HUDEP-2 (cell line): ENCODE measurements at regions not wholly inside any gene's neighbourhood (a gene's known extent, or its start where the extent isn't known, plus 50 kb on each side); places are given as distances from the start of the nearest gene placed in this dataset.

Experiments used
- DNase-seq, 76 experiments: peaks; one replicate each; lab custom pipeline; 2025; ENCODE audit not compliant: unreplicated experiment in 76 of 76; lab: John Stamatoyannopoulos, UW

- DNase-seq = no peak
Observed at GRCh38 chr6:71584712-71585436, 296.3 kb downstream of the OGFRL1 start.

GRCh38 chr6:71585472-71585871 lies 296.9 kb downstream of the OGFRL1 start:
- no peak for DNase-seq

- DNase-seq = no peak
Observed at GRCh38 chr6:71588490-71588889, 297.9 kb upstream of the RIMS1 start.

GRCh38 chr6:71589254-71589653 lies 297.1 kb upstream of the RIMS1 start:
- DNase-seq = no peak

GRCh38 chr6:71592643-71593042 lies 293.7 kb upstream of the RIMS1 start:
- no peak for DNase-seq

GRCh38 chr6:71599359-71599758 lies 287.0 kb upstream of the RIMS1 start:
- no peak for DNase-seq

- DNase-seq = no peak
Observed at GRCh38 chr6:71602385-71603007, 283.9 kb upstream of the RIMS1 start.

GRCh38 chr6:71603021-71603420 lies 283.3 kb upstream of the RIMS1 start:
- no peak for DNase-seq

GRCh38 chr6:71608646-71609045 lies 277.7 kb upstream of the RIMS1 start:
- DNase-seq = no peak

- no peak for DNase-seq
Observed at GRCh38 chr6:71619836-71620235, 266.5 kb upstream of the RIMS1 start.

- DNase-seq = peak in 1 of 76 experiments; percentile 22
Observed at GRCh38 chr6:71621918-71622519, 264.3 kb upstream of the RIMS1 start.

- DNase-seq = no peak
Observed at GRCh38 chr6:71642120-71642519, 244.2 kb upstream of the RIMS1 start.

GRCh38 chr6:71642793-71643192 lies 243.6 kb upstream of the RIMS1 start:
- no peak for DNase-seq

GRCh38 chr6:71645299-71645698 lies 241.1 kb upstream of the RIMS1 start:
- no peak for DNase-seq

GRCh38 chr6:71649915-71650314 lies 236.4 kb upstream of the RIMS1 start:
- no peak for DNase-seq

GRCh38 chr6:71651636-71652035 lies 234.7 kb upstream of the RIMS1 start:
- DNase-seq = no peak

GRCh38 chr6:71656121-71656520 lies 230.2 kb upstream of the RIMS1 start:
- no peak for DNase-seq

GRCh38 chr6:71665931-71666330 lies 220.4 kb upstream of the RIMS1 start:
- no peak for DNase-seq

GRCh38 chr6:71672876-71673275 lies 213.5 kb upstream of the RIMS1 start:
- DNase-seq = no peak

- no peak for DNase-seq
Observed at GRCh38 chr6:71675386-71675785, 211.0 kb upstream of the RIMS1 start.

- no peak for DNase-seq
Observed at GRCh38 chr6:71676298-71676697, 210.1 kb upstream of the RIMS1 start.

GRCh38 chr6:71678091-71678490 lies 208.3 kb upstream of the RIMS1 start:
- DNase-seq = no peak
